Ishikawa (cell line): ENCODE measurements at regions not wholly inside any gene's neighbourhood (a gene's known extent, or its start where the extent isn't known, plus 50 kb on each side); places are given as distances from the start of the nearest gene placed in this dataset.

ENCODE experiments used
- CEBPB ChIP-seq: IDR thresholded peaks from 2 replicates; pipeline ENCODE4 v1.6.1; 2012
- CREB1 ChIP-seq: IDR thresholded peaks from 2 replicates; pipeline ENCODE4 v1.6.1; 2012; ENCODE audit warnings: low read depth
- EGR1 ChIP-seq: IDR thresholded peaks from 2 replicates; pipeline ENCODE4 v1.6.1; 2012
- EP300 ChIP-seq: IDR thresholded peaks from 2 replicates; pipeline ENCODE4 v1.6.1; 2012; ENCODE audit warnings: borderline replicate concordance
- FOXM1 ChIP-seq: IDR thresholded peaks from 2 replicates; pipeline ENCODE4 v1.6.1; 2012; ENCODE audit warnings: low read depth, borderline replicate concordance
- MAX ChIP-seq: IDR thresholded peaks from 2 replicates; pipeline ENCODE4 v1.6.1; 2012
- NFIC ChIP-seq: IDR thresholded peaks from 2 replicates; pipeline ENCODE4 v1.6.1; 2012
- RAD21 ChIP-seq: IDR thresholded peaks from 2 replicates; pipeline ENCODE4 v1.6.1; 2012; ENCODE audit warnings: low read depth
- REST ChIP-seq: IDR thresholded peaks from 2 replicates; pipeline ENCODE4 v1.6.1; 2012; ENCODE audit warnings: low read depth, mild to moderate bottlenecking
- TAF1 ChIP-seq: IDR thresholded peaks from 2 replicates; pipeline ENCODE4 v1.6.1; 2012; ENCODE audit warnings: low read depth, mild to moderate bottlenecking
- TEAD4 ChIP-seq: IDR thresholded peaks from 2 replicates; pipeline ENCODE4 v1.6.1; 2012
- USF1 ChIP-seq: IDR thresholded peaks from 2 replicates; pipeline ENCODE4 v1.6.1; 2012
- YY1 ChIP-seq: IDR thresholded peaks from 2 replicates; pipeline ENCODE4 v1.6.1; 2012; ENCODE audit warnings: low read depth

- TF ChIP-seq MAX = no peak
- no peak for TF ChIP-seq RAD21
- TF ChIP-seq NFIC = no peak
- TF ChIP-seq FOXM1 = no peak
- TF ChIP-seq CEBPB = no peak
- no peak for TF ChIP-seq EP300
- no peak for TF ChIP-seq TAF1
- no peak for TF ChIP-seq USF1
- no peak for TF ChIP-seq REST
- TF ChIP-seq YY1 = no peak
- no peak for TF ChIP-seq CREB1
- TF ChIP-seq TEAD4 = no peak
- TF ChIP-seq EGR1 = no peak
These were observed 338.0 kb downstream of the RMST start for GRCh38 chr12:97800561-97800960.
